LHCN-M2 (cell line): ENCODE measurements at regions not wholly inside any gene's neighbourhood (a gene's known extent, or its start where the extent isn't known, plus 50 kb on each side); places are given as distances from the start of the nearest gene placed in this dataset.

Experiments
- DNase-seq: peaks from one replicate; pipeline ENCODE4 v3.0.0-alpha.2; 2012; ENCODE audit warnings: low read depth

GRCh38 chr21:29228306-29228705 lies 70.4 kb upstream of the BACH1 start:
- no peak for DNase-seq

DNA sequence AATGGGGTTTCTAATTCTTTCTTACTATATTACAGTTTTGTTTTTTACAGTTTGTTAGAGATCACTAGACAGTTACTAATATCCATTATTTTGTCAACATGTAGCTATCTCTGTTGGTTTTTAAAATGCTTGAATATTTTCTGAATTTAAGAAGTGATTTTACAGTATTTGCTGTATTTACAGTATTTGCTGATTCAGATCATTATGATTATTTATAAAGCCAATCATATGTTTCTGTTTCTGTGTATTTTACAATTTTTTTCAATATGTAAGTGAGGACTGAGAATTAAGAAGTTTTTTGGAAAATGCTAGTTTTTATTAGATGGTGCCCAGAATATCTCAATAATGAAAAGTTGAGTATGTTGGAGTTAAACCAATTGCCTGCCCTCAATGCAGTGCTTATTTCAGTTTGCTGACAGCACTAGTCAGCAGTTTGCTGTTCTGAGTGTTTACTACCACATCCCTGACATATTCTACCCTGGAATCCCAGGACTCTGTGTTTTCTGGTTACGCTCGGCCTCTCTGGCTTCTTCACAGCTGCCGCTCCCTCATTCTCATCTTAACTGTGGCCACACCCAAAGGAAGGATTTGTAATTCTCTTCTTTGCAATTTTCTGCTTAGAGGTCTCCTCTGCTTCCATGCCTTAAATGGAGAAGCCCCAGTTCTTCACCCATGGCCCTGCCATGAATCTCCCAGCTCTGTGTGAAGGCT lies 68.0 kb upstream of the BACH1 start:
- peak; percentile 81 for DNase-seq

DNA sequence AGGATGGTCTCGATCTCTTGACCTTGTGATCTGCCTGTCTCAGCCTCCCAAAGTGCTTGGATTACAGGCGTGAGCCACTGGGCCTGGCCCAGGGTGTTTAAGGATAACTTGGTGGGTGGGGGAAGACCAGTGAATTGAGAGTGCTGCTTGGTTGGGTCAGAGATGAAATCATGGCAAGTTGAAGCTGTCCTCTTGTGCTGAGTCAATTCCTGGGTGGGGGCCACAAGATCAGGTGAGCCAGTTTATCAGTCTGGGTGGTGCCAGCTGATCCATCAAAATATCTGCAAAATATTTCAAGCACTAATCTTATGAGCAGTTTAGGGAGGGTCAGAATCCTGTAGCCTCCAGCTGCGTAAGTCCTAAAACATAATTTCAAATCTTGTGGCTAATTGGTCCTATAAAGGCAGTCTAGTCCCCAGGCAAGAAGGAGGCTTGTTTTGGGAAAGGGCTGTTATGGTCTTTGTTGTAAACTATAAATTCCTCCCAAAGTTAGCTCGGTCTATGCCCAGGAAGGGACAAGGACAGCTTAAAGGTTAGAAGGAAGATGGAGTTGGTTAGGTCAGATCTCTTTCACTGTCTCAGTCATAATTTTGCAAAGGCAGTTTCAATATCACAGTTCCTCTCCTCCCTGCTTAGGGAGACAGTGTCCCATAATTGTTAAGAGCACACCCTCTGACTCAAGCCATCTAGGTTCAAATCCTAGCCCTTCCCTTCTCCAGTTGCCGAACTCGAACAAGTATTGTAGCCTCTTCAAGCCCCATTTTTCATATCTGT lies 66.8 kb upstream of the BACH1 start:
- DNase-seq = no peak

DNA sequence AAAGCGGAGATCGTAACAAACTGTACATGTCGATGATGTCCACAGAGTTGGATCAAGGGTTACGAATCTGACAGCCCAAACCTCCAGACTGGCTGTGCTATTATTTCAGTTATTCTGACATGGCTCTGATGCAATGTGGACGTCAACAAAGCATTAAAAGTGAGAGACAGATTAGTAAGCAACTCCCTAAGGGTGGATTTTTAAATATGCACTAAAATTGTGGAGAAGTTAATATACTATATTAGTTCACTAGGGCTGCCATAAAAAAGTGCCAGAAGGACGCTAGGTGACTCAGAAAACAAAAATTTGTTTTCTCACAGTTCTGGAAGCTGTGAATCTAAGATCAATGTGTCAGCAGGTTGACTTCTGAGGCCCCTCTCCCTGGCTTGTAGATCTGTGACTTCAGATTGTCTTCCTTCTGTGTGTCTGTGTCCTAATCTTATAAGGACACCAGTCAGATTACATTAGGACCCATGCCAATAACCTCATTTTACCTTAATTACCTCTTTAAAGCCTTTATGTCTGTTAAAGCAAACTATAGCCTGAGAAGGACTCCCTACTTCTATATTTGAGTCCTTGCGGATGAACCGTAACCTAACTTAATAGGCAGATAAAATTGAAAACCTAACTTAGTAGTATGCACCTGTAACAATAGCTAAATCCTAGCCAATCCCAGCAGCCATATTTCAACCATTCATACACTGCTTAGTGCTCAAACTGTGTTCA lies 66.0 kb upstream of the BACH1 start:
- DNase-seq = peak; percentile 65

DNA sequence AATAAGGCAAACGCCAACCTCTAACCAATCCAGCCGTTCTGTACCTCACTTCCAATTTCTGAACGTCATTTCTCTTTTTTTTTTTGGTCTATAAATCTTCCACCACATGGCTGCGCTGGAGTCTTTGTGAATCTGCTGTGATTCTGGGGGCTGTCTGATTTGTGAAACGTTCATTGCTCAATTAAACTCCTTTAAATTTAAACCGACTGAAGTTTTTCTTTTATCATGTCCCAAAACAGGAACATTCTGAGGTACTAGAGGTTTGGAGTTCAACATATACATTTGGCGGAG lies 65.5 kb upstream of the BACH1 start:
- DNase-seq = no peak

GRCh38 chr21:29233611-29234540 lies 64.8 kb upstream of the BACH1 start:
- DNase-seq = no peak

DNA sequence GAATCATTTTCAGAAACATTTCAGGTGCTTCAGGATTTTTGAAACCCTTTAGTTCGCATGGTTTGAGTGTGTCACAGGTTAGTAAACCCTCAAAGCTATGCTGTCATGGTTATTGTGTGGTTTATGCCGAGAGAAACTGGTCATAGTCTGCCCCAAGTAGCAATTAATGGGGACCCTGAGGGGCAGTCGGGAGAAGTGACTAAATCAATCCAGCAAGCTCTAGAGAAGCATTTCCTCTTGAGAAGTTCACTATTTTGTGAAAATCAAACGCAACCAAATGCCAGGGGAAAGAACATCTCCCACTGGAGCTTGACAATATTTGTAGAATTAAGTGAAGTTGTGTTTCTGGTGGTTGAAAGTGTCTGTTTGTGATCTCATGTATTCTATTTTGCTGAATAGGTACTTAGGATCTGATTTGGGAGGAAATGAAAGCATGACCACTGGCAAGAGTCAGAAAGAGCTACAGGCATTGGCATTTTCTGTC lies 63.0 kb upstream of the BACH1 start:
- no peak for DNase-seq

GRCh38 chr21:29236201-29236600 lies 62.5 kb upstream of the BACH1 start:
- DNase-seq = no peak

DNA sequence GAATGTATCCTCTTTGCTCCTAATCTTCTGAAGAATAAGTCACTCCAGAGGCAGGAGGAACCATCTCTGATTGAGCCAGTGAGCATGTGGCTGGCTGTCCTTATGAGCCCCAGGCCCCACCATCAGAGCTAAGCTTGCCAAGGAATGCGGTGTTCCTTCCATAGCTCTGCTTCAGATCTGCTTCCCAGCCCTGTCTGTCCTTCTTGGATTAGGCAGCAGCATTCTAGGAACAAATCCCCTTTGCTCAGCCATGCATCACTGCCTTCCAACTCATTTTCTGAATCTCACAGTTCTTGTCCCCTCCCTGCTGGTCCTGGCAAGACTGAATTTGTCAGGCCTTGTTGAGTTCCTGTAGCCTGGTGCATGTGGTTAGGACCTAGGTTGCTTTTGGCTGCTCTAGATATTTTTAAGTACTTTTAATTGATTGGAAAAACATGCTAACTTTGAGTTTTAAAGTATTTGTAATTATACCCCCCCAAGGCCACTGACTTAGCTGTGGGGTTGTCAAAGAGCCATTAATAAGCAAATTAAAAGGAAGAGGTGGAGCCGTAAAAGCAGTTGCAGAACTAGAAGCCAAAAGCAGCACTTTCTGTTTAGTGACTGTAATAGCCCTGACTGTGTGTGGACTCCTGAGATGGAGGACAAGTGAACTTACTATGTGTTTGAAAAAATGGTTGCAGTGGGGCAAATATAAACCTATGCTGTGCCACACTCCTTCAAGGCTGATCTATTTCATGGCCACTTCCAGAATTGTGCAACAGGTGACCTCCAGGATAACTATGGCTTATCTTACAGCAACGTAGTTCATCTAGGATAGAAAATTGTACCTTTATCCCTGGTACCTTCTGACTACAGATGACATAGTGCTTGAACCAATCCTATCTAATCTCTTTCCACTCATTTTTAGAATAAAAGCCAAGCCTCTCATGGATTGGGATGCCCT lies 61.3 kb upstream of the BACH1 start:
- no peak for DNase-seq

- no peak for DNase-seq
These were observed 60.4 kb upstream of the BACH1 start for GRCh38 chr21:29238053-29238966.

DNA sequence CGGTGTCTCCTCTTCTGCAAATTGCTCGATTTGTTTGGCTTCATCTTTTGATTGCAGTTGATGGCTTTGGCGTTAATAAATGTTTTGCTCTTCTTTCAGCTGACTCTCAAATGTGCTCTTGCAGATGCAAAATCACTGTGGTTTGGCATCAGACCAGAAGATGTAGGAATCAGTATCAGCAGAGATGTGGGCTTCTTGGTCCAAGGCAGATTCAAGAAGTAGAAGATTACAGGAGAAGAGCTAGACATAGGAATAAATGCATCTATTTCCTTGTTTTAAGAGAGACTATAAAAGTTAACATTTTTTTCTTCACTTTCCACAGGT lies 59.8 kb upstream of the BACH1 start:
- peak; percentile 55 for DNase-seq

- no peak for DNase-seq
These were observed 58.6 kb upstream of the BACH1 start for GRCh38 chr21:29240136-29240535.

DNA sequence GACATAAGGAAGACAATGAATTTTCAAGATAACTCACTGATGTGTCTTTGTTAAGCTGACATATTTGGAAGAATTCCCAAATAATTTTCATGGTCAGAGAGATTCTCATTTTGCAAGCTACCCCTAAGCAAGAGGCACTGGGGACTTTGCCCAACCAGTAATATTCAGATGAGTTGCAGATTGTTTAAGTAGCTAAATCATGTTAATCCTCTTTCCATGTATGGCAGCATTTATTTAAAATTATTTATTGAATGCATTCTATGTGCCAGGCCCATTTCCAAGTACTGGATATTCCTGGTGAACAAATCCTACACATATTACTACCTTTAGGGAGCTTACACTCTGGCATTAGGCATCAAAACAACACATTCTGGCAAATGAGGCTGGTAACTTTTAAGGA lies 56.5 kb upstream of the BACH1 start:
- DNase-seq = no peak

GRCh38 chr21:29243188-29243587 lies 55.5 kb upstream of the BACH1 start:
- no peak for DNase-seq

GRCh38 chr21:29245104-29245643 lies 53.5 kb upstream of the BACH1 start:
- DNase-seq = no peak

DNA sequence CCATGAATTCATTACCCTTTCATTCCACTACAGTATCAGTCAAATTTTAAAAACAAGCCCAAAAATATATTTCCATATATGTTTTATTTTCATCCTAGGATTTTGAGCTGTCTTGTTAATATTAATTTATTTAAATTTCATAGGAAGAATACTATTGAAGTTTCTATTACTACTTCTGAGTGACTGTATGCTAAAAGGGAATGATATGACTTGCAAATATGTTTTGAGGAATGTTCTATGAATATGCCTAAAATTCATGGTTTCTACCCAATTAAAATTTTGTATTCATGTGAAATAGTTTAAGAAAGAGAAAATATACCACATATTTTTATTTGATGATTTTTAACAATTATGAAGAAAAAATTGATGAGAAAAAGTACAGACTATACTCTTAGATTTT lies 52.9 kb upstream of the BACH1 start:
- DNase-seq = no peak

GRCh38 chr21:29246614-29247013 lies 52.1 kb upstream of the BACH1 start:
- DNase-seq = no peak

GRCh38 chr21:29248124-29248523 lies 50.6 kb upstream of the BACH1 start:
- peak; percentile 48 for DNase-seq
